Adipocyte (in vitro differentiated cells): ENCODE measurements at regions not wholly inside any gene's neighbourhood (a gene's known extent, or its start where the extent isn't known, plus 50 kb on each side); places are given as distances from the start of the nearest gene placed in this dataset.
A peak's percentile ranks its signal among the peaks of the same experiment; 100 is the strongest.
"Not testable (repeated sequence)": the region's sequence is repeated elsewhere in the genome, so short reads cannot be mapped to it uniquely, and the experiment has no call there.

Source experiments
- DNase-seq: peaks from one replicate; pipeline ENCODE4 v3.0.0-alpha.2; 2015; ENCODE audit warnings: low read depth
- H3K27me3 ChIP-seq: replicated peaks from 2 replicates; pipeline ENCODE4 v1.7.0; 2013; ENCODE audit warnings: mild to moderate bottlenecking, low read length, moderate library complexity; ENCODE audit not compliant: control insufficient read depth, insufficient read depth
- H3K36me3 ChIP-seq: 2 replicates; pipeline ENCODE4 v1.7.0; 2013; ENCODE audit warnings: low read length, mild to moderate bottlenecking, moderate library complexity; ENCODE audit not compliant: control insufficient read depth, insufficient read depth, severe bottlenecking
- H3K4me1 ChIP-seq: 2 replicates; pipeline ENCODE4 v1.7.0; 2013; ENCODE audit warnings: mild to moderate bottlenecking, low read length, moderate library complexity; ENCODE audit not compliant: control insufficient read depth, insufficient read depth
- H3K4me3 ChIP-seq: 2 replicates; pipeline ENCODE4 v1.7.0; 2013; ENCODE audit warnings: mild to moderate bottlenecking, low read length, moderate library complexity
- H3K9ac ChIP-seq: 2 replicates; pipeline ENCODE4 v1.7.0; 2013; ENCODE audit warnings: mild to moderate bottlenecking, low read length, moderate library complexity
- H3K9me3 ChIP-seq: 2 replicates; pipeline ENCODE4 v1.7.0; 2013; ENCODE audit warnings: mild to moderate bottlenecking, low read length, moderate library complexity; ENCODE audit not compliant: control insufficient read depth

DNA sequence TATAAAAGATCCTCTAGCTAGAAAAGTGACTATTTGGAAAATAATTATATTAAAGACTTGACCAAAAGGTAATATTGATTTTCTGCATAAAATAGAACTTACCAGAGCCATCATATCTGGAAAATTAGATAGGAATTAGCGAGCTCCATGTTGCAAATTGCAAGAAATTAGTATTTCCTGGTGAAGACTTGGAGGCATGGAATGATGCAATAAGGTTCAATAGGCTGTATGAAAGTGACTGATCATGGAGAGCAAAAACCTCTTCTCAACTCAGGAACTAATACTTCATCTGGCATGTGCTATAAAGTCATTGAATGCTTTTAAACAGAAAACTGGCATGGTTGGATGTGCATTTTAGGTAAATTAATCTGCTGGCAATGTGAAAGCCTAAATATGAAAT lies 66.3 kb upstream of the UFM1 start:
- no peak overlapping the region for H3K4me3 ChIP-seq
- peaks cover 2% of the 10 kb centered on the region for H3K9me3 ChIP-seq
- H3K9ac ChIP-seq, result no peak overlapping the region
- DNase-seq, result peak; percentile 12
- no peaks in the 10 kb centered on the region for H3K27me3 ChIP-seq
- H3K4me1 ChIP-seq, result no peaks in the 10 kb centered on the region
- H3K36me3 ChIP-seq, result no peaks in the 10 kb centered on the region

DNA sequence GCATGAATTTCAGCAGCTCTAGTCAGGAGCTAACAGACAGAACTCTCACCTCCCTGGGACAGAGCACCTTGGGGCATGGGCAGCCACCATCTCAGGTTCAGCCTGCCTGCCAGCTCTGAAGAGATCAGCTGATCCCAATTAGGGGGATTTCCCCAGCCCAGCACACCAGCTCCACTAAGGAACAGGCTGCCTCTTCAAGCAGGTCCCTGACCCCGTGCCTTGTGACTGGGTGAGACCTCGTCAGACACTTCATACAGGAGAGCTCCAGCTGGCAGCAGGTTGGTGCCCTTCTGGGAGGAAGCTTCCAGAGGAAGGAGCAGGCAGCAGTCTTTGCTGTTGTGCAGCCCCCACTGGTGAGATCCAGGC lies 84.5 kb upstream of the UFM1 start:
- H3K9me3 ChIP-seq, result no peaks in the 10 kb centered on the region

DNA sequence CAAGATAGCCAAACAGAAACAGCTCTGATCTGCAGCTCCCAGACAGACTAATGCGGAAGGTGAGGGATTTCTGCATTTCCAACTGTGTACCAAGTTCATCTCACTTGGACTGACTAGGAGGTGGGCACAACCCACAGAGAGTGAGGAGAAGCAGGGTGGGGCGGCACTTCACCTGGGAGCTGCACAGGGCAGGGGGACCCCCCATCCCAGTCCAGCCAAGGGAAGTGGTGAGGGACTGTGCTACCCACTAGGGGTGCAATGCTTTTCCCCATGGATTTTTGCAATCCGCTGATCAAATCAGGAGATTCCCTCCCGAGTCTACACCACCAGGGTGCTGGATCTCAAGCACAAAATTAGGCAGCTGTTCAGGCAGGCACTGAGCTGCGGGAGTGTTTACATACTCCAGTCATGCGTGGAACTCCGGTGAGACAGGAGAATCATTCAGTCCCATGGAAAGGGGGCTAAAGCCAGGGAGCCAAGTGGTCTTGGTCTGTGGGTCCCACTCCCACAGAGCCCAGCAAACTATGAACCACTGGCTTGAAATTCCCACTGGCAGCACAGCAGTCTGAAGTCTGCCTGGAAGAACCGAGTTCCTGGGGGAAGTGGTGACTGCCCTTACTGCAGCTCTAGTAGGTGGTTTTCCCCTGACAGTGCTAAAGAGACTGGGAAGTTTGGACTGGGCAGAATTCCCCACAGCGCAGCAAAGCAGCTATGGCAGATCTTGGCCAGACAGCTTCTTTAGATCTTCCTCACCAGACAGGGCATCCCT lies 85.1 kb upstream of the UFM1 start:
- Histone ChIP-seq H3K4me1 (peaks cover 7% of the 10 kb centered on the region), H3K9ac (no peak overlapping the region), H3K27me3 (no peaks in the 10 kb centered on the region), H3K9me3 (no peaks in the 10 kb centered on the region), H3K4me3 (no peak overlapping the region), H3K36me3 (no peaks in the 10 kb centered on the region)
- no peak for DNase-seq

More for the DNA sequence above, 84.5 kb upstream of the UFM1 start:
- Histone ChIP-seq H3K36me3 (no peaks in the 10 kb centered on the region), H3K4me1 (peaks cover 7% of the 10 kb centered on the region), H3K4me3 (no peak overlapping the region), H3K9ac (no peak overlapping the region), H3K27me3 (no peaks in the 10 kb centered on the region)
- DNase-seq, result no peak

DNA sequence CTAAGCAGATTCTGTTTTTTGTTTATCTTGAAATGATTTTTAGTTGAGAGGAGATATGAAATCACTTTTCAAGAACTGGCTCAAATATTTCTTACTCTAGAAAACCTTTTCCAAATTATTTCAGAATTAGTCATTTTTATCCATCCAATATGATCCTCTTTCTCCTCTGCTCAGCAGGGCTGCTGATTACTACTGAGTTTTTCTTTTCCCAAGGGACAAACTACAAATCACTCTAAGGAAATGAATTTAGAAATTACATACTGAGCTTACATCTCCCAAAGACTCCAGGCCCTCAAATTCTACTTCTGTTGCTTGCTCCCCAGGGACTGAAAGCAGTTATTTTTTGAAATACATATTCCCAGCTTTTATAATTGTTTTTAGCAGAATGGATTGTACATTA lies 87.4 kb upstream of the UFM1 start:
- Histone ChIP-seq H3K4me1 (peaks cover 7% of the 10 kb centered on the region), H3K36me3 (no peaks in the 10 kb centered on the region), H3K27me3 (no peaks in the 10 kb centered on the region), H3K9ac (no peak overlapping the region), H3K9me3 (no peaks in the 10 kb centered on the region), H3K4me3 (no peak overlapping the region)
- DNase-seq, result peak; percentile 68

GRCh38 chr13:38255600-38255999 lies 94.1 kb upstream of the UFM1 start:
- Histone ChIP-seq H3K27me3 (no peaks in the 10 kb centered on the region), H3K9me3 (no peaks in the 10 kb centered on the region)
- no peak for DNase-seq

DNA sequence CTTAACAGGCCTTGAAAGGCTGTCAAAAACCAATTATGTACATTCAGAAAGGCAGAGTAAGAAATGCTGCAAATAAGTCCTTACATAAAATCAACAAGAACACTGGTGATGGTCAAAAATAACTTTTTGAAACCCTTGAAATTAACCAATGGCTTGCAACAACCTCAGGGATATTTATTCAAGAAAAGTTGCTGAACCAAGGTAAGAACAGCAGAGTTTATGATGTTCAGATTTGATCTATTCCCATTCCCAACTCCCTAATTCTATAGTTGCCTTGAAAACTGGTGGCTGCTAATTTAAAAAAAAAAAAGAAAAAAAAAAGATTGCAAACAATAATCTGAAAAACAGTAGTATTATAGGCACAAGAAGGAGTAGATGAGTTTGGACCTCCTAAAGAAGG lies 109.8 kb upstream of the UFM1 start:
- H3K27me3 ChIP-seq, result no peaks in the 10 kb centered on the region
- DNase-seq, result no peak
- H3K9me3 ChIP-seq, result peaks cover 3% of the 10 kb centered on the region
- H3K36me3 ChIP-seq, result no peaks in the 10 kb centered on the region
- H3K4me1 ChIP-seq, result no peaks in the 10 kb centered on the region
- H3K4me3 ChIP-seq, result no peak overlapping the region
- H3K9ac ChIP-seq, result no peak overlapping the region

More at GRCh38 chr13:38255600-38255999, 94.1 kb upstream of the UFM1 start:
- Histone ChIP-seq H3K4me3 (no peak overlapping the region), H3K36me3 (no peaks in the 10 kb centered on the region), H3K4me1 (no peaks in the 10 kb centered on the region), H3K9ac (no peak overlapping the region)

DNA sequence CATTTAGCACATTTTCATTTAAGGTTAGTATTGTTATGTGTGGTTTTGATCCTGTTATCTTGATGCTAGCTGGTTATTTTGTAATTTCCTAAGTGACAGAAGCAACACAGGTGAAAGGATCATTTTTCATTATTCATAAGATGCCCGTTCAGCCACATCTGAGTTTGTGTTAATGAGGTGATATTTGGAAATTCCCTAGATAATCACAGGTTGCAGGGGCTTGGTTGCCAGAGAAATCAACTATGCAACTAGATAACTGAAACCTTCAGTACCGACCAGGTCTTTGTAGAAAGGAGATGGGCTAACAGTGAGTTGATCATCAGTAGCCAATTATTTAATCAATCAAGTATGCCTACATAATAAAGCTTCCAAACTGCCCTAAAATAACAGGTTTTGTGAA lies 121.3 kb upstream of the UFM1 start:
- Histone ChIP-seq H3K4me1 (no peaks in the 10 kb centered on the region), H3K27me3 (no peaks in the 10 kb centered on the region), H3K4me3 (no peak overlapping the region), H3K36me3 (no peaks in the 10 kb centered on the region), H3K9ac (no peak overlapping the region), H3K9me3 (no peaks in the 10 kb centered on the region)
- no peak for DNase-seq

DNA sequence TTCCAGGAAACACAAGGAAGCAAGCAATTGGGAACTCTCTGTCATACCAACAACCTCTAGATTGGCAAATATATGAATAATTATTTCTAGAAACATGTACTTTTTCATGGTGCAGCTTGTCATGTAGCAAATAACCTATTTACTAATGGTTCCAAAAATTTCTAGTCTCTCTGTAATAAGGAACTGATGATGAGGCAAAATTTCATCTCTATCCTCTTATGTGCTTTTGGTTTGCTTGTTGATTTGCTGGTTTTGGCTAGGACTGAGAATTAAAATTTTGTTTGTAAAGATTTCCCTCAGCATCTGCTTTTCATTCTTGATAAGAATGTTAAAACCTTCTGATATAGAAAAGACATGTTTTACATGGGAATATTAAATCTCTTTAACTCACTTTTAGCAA lies 123.2 kb upstream of the UFM1 start:
- H3K36me3 ChIP-seq, result no peaks in the 10 kb centered on the region
- no peaks in the 10 kb centered on the region for H3K9me3 ChIP-seq
- no peak for DNase-seq
- no peaks in the 10 kb centered on the region for H3K27me3 ChIP-seq
- no peak overlapping the region for H3K4me3 ChIP-seq
- no peaks in the 10 kb centered on the region for H3K4me1 ChIP-seq
- no peak overlapping the region for H3K9ac ChIP-seq

DNA sequence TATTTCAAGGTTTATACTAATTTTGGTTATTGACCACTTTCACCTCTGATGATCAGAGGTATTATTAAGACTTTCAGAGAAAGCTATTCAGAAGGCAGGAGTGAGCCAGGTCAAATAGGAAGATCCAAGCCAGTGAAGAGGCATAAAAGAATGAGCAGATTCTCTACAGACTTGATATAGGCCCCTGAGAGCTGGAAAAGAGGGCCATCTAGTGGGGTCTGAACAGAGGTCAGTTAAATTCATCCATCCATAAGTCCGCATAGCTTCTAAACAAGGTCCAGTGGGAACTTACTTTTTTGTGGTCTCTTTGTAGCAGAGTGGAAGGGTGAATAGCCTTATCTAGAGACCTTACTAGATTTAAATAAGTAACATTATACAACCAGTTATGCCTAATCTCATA lies 126.6 kb upstream of the UFM1 start:
- DNase-seq, result peak; percentile 36
- Histone ChIP-seq H3K4me1 (no peaks in the 10 kb centered on the region), H3K27me3 (no peaks in the 10 kb centered on the region)

GRCh38 chr13:38221120-38221519 lies 128.5 kb upstream of the UFM1 start:
- H3K4me1 ChIP-seq, H3K27me3 ChIP-seq, H3K4me3 ChIP-seq, H3K36me3 ChIP-seq, H3K9me3 ChIP-seq, DNase-seq, H3K9ac ChIP-seq: not testable (repeated sequence)

More for the DNA sequence above, 126.6 kb upstream of the UFM1 start:
- Histone ChIP-seq H3K4me3 (no peak overlapping the region), H3K9me3 (no peaks in the 10 kb centered on the region), H3K36me3 (no peaks in the 10 kb centered on the region), H3K9ac (no peak overlapping the region)

DNA sequence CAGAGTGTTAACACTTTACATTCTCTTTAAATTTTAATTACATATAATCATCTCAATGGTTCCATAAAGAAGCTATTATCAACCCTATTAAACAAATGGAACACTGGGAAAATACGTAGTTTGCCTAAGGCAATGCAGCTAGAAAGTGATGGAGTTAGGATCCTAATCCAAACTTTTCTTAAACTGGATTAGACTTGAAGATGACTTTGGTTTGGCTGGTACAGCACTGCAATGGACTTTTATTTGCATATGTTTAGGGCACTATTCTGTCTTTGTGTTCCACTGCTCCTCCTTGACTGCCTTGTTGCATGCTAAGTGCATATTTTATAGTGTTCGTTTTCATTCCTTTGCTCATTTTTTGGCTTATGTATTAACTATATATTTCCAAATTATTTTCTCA lies 133.5 kb upstream of the UFM1 start:
- Histone ChIP-seq H3K4me3 (no peak overlapping the region), H3K27me3 (no peaks in the 10 kb centered on the region), H3K9ac (no peak overlapping the region), H3K9me3 (no peaks in the 10 kb centered on the region), H3K36me3 (no peaks in the 10 kb centered on the region), H3K4me1 (no peaks in the 10 kb centered on the region)
- no peak for DNase-seq

GRCh38 chr13:38213314-38213713 lies 136.3 kb upstream of the UFM1 start:
- Histone ChIP-seq H3K4me1 (no peaks in the 10 kb centered on the region), H3K9me3 (no peaks in the 10 kb centered on the region), H3K4me3 (no peak overlapping the region), H3K9ac (no peak overlapping the region), H3K27me3 (no peaks in the 10 kb centered on the region), H3K36me3 (no peaks in the 10 kb centered on the region)
- peak; percentile 9 for DNase-seq
